ENCODE measurements at regions not wholly inside any gene's neighbourhood (a gene's known extent, or its start where the extent isn't known, plus 50 kb on each side); places are given as distances from the start of the nearest gene placed in this dataset.

DNA sequence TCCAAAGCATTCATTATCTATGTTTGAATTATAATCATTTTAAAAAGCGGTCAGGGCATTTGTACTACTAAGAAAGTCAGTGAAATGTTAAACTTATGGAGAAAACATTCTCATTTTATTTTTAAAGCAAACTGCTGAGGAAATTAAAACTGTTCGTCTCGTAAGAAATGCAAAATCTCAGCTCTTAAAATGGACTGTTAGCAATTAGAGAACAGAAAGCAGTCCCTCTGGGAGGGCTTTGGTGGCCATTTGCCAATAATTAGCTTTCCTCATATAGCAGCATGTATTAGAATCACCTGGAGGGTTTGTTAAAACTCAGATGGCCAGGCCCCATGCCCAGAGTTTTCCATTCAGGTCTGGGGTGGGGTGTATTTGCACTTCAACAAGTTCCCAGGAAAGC lies 120.7 kb upstream of the RASEF start:
- TF ChIP-seq, protein P1, sequence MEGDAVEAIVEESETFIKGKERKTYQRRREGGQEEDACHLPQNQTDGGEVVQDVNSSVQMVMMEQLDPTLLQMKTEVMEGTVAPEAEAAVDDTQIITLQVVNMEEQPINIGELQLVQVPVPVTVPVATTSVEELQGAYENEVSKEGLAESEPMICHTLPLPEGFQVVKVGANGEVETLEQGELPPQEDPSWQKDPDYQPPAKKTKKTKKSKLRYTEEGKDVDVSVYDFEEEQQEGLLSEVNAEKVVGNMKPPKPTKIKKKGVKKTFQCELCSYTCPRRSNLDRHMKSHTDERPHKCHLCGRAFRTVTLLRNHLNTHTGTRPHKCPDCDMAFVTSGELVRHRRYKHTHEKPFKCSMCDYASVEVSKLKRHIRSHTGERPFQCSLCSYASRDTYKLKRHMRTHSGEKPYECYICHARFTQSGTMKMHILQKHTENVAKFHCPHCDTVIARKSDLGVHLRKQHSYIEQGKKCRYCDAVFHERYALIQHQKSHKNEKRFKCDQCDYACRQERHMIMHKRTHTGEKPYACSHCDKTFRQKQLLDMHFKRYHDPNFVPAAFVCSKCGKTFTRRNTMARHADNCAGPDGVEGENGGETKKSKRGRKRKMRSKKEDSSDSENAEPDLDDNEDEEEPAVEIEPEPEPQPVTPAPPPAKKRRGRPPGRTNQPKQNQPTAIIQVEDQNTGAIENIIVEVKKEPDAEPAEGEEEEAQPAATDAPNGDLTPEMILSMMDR (IDR thresholded peaks at IDR 0.05): no peak
- TF ChIP-seq POLR2AphosphoS5 (IDR thresholded peaks at IDR 0.05): no peak
